HG02981 (cell line): ENCODE measurements at regions not wholly inside any gene's neighbourhood (a gene's known extent, or its start where the extent isn't known, plus 50 kb on each side); places are given as distances from the start of the nearest gene placed in this dataset.
"Not testable (repeated sequence)": the region's sequence is repeated elsewhere in the genome, so short reads cannot be mapped to it uniquely, and the experiment has no call there.

Experiments
- ATAC-seq: cut with Tn5 transposase; IDR thresholded peaks from one replicate; pipeline ENCODE4 v1.9.1; 2021; ENCODE audit warnings: mild to moderate bottlenecking, moderate library complexity; ENCODE audit not compliant: unreplicated experiment

- ATAC-seq: no peak
Observed at GRCh38 chr11:25159341-25159740, 662.5 kb downstream of the LUZP2 start.

- ATAC-seq: no peak
Observed at GRCh38 chr11:25163421-25163820, 666.6 kb downstream of the LUZP2 start.

- ATAC-seq: no peak
Observed at GRCh38 chr11:25180187-25180586, 683.3 kb downstream of the LUZP2 start.

- no peak for ATAC-seq
Observed at GRCh38 chr11:25183411-25183810, 686.6 kb downstream of the LUZP2 start.

- no peak for ATAC-seq
Observed at GRCh38 chr11:25197515-25197914, 700.7 kb downstream of the LUZP2 start.

GRCh38 chr11:25198704-25199103, 701.9 kb downstream of the LUZP2 start:
- ATAC-seq: no peak

- no peak for ATAC-seq
Observed at GRCh38 chr11:25200925-25201324, 704.1 kb downstream of the LUZP2 start.

- ATAC-seq: no peak
Observed at GRCh38 chr11:25206762-25207161, 709.9 kb downstream of the LUZP2 start.

- ATAC-seq: no peak
Observed at GRCh38 chr11:25211635-25212254, 714.9 kb downstream of the LUZP2 start.

- no peak for ATAC-seq
Observed at GRCh38 chr11:25214535-25215176, 717.8 kb downstream of the LUZP2 start.

GRCh38 chr11:25218036-25218435, 721.2 kb downstream of the LUZP2 start:
- no peak for ATAC-seq

GRCh38 chr11:25225078-25225477, 728.2 kb downstream of the LUZP2 start:
- no peak for ATAC-seq

GRCh38 chr11:25242928-25243327, 746.1 kb downstream of the LUZP2 start:
- ATAC-seq: no peak

GRCh38 chr11:25244126-25244525, 747.3 kb downstream of the LUZP2 start:
- ATAC-seq: no peak

- ATAC-seq: no peak
Observed at GRCh38 chr11:25247336-25247735, 750.5 kb downstream of the LUZP2 start.

- ATAC-seq: no peak
Observed at GRCh38 chr11:25252854-25253253, 756.0 kb downstream of the LUZP2 start.

- ATAC-seq: not testable (repeated sequence)
Observed at GRCh38 chr11:25263861-25264260, 767.0 kb downstream of the LUZP2 start.

GRCh38 chr11:25271301-25271700, 774.4 kb downstream of the LUZP2 start:
- ATAC-seq: no peak

GRCh38 chr11:25272214-25272613, 775.4 kb downstream of the LUZP2 start:
- no peak for ATAC-seq

- not testable (repeated sequence) for ATAC-seq
Observed at GRCh38 chr11:25280821-25281220, 784.0 kb downstream of the LUZP2 start.

- ATAC-seq: no peak
Observed at GRCh38 chr11:25293166-25293565, 796.3 kb downstream of the LUZP2 start.

GRCh38 chr11:25298450-25298849, 801.6 kb downstream of the LUZP2 start:
- no peak for ATAC-seq

- ATAC-seq: no peak
Observed at GRCh38 chr11:25309818-25310217, 813.0 kb downstream of the LUZP2 start.
